ENCODE measurements at regions not wholly inside any gene's neighbourhood (a gene's known extent, or its start where the extent isn't known, plus 50 kb on each side); places are given as distances from the start of the nearest gene placed in this dataset.
A peak's percentile ranks its signal among the peaks of the same experiment; 100 is the strongest.

DNA sequence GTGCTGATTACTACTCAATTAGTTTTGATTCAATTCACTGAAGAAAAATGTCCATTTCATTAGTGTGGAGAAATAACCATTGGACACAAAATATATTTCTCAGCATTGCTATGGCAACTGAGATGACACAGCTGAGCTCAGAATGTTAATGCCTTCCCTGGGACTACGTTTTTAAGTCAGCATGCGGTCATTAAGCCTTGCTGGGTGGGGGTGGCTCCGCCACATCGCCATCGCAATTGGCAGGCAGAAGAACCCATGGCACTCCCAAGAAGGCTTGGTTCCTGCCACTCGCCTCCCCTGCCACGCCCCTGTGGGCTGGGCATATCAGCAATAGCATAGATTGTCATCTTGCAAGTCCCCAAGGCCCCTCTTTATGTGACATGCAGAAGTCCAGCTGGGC is 256.7 kb upstream of the CAMK1G start:
- DNase-seq (ENCODE audit: low spot score): no peak
- Histone ChIP-seq H3K36me3 (ENCODE audit: low read depth) (no peaks in the 10 kb centered on the region), H3K4me1 (ENCODE audit: insufficient read depth, poor library complexity, severe bottlenecking) (peaks cover 11% of the 10 kb centered on the region)

DNA sequence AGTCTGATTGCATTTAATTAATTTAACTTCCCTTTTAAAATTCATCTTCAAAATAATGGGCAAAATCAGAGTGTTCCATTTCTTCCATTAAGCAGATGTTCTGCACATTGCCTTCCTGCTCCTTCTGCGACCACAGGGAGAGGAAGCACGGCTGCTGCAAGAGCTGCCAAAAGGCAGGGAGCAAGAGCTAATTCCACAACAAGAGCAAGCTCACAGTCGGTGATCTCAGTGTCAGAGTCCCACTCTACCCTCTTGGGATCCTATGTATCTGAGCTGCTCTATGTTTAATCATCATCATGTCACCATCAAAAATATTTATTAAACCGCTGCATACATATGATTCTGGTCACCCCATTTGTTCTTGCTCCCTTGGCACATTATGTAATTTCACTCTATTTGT is 255.3 kb upstream of the CAMK1G start:
- no peak for DNase-seq (ENCODE audit: low spot score)
- H3K4me1 ChIP-seq (ENCODE audit: insufficient read depth, poor library complexity, severe bottlenecking): peaks cover 11% of the 10 kb centered on the region
- TF ChIP-seq, protein P1, sequence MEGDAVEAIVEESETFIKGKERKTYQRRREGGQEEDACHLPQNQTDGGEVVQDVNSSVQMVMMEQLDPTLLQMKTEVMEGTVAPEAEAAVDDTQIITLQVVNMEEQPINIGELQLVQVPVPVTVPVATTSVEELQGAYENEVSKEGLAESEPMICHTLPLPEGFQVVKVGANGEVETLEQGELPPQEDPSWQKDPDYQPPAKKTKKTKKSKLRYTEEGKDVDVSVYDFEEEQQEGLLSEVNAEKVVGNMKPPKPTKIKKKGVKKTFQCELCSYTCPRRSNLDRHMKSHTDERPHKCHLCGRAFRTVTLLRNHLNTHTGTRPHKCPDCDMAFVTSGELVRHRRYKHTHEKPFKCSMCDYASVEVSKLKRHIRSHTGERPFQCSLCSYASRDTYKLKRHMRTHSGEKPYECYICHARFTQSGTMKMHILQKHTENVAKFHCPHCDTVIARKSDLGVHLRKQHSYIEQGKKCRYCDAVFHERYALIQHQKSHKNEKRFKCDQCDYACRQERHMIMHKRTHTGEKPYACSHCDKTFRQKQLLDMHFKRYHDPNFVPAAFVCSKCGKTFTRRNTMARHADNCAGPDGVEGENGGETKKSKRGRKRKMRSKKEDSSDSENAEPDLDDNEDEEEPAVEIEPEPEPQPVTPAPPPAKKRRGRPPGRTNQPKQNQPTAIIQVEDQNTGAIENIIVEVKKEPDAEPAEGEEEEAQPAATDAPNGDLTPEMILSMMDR (IDR thresholded peaks at IDR 0.05; ENCODE audit: poor library complexity, severe bottlenecking): no peak

More for the DNA sequence above, 256.7 kb upstream of the CAMK1G start:
- TF ChIP-seq, protein P1 (IDR thresholded peaks at IDR 0.05; ENCODE audit: poor library complexity, severe bottlenecking): no peak
- H3K27ac ChIP-seq (ENCODE audit: poor library complexity, severe bottlenecking): no peak overlapping the region
- ATAC-seq (ENCODE audit: low read depth): no peak
- H3K27me3 ChIP-seq (ENCODE audit: insufficient read depth, poor library complexity, severe bottlenecking): no peaks in the 10 kb centered on the region
- H3K9me3 ChIP-seq (ENCODE audit: severe bottlenecking): no peaks in the 10 kb centered on the region
- no peak overlapping the region for H3K4me3 ChIP-seq (ENCODE audit: severe bottlenecking)

DNA sequence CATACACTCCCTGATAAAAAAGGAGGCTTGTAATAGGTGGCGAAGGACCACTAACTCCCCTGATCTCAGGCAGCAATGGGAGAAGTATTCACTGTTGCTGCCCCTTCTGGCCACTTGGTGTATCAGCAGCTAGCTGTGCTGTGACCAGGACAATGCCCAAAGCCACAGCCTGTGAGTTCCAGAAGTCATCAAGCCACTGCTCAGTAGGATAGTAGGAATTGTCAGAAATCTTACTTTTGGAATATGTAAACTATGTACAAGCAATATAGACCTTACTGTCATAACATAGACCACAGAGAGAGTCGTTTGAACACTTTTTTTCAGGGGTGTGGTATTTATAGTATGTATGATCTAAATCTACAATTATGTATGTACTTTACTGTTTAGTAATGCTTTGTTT is 248.3 kb upstream of the CAMK1G start:
- Histone ChIP-seq H3K27me3 (ENCODE audit: insufficient read depth, poor library complexity, severe bottlenecking) (no peaks in the 10 kb centered on the region), H3K36me3 (ENCODE audit: low read depth) (no peaks in the 10 kb centered on the region), H3K4me3 (ENCODE audit: severe bottlenecking) (no peak overlapping the region), H3K9me3 (ENCODE audit: severe bottlenecking) (no peaks in the 10 kb centered on the region), H3K27ac (ENCODE audit: poor library complexity, severe bottlenecking) (no peak overlapping the region), H3K4me1 (ENCODE audit: insufficient read depth, poor library complexity, severe bottlenecking) (no peaks in the 10 kb centered on the region)
- ATAC-seq (ENCODE audit: low read depth): 0 out of 3 replicates have a peak, but pooled peaks have one; percentile 36
- DNase-seq (ENCODE audit: low spot score): no peak
- TF ChIP-seq, protein P1 (IDR thresholded peaks at IDR 0.05; ENCODE audit: poor library complexity, severe bottlenecking): peak; percentile 62

More for the DNA sequence above, 255.3 kb upstream of the CAMK1G start:
- Histone ChIP-seq H3K27ac (ENCODE audit: poor library complexity, severe bottlenecking) (no peak overlapping the region), H3K4me3 (ENCODE audit: severe bottlenecking) (no peak overlapping the region), H3K27me3 (ENCODE audit: insufficient read depth, poor library complexity, severe bottlenecking) (no peaks in the 10 kb centered on the region), H3K36me3 (ENCODE audit: low read depth) (no peaks in the 10 kb centered on the region), H3K9me3 (ENCODE audit: severe bottlenecking) (no peaks in the 10 kb centered on the region)
- ATAC-seq (ENCODE audit: low read depth): no peak

DNA sequence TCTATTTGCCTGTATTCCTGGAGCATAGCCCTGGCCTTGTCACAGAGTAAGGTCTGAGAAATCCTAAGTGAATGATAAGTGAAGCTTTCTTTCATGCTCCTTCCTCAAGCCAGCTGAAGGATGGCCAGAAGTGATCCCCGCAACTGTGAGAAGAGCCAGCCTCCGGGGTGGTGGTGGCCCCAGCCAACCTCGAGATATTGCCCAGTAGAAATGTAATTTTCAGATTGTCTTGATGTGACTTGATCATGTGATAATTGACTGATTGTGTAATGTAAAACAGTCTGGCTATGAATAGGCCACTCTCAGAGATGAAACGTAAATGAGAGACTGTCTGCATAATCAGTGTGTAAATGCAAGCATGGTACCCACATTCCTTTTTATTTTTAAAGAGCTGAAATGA is 242.4 kb upstream of the CAMK1G start:
- no peak for ATAC-seq (ENCODE audit: low read depth)

More for the DNA sequence above, 242.4 kb upstream of the CAMK1G start:
- Histone ChIP-seq H3K4me3 (ENCODE audit: severe bottlenecking) (no peak overlapping the region), H3K27ac (ENCODE audit: poor library complexity, severe bottlenecking) (no peak overlapping the region), H3K27me3 (ENCODE audit: insufficient read depth, poor library complexity, severe bottlenecking) (no peaks in the 10 kb centered on the region), H3K9me3 (ENCODE audit: severe bottlenecking) (no peaks in the 10 kb centered on the region), H3K36me3 (ENCODE audit: low read depth) (no peaks in the 10 kb centered on the region), H3K4me1 (ENCODE audit: insufficient read depth, poor library complexity, severe bottlenecking) (no peaks in the 10 kb centered on the region)
- DNase-seq (ENCODE audit: low spot score): no peak
- TF ChIP-seq, protein P1 (IDR thresholded peaks at IDR 0.05; ENCODE audit: poor library complexity, severe bottlenecking): no peak

Measured in RWPE2 (cell line).